Right renal pelvis (tissue), 4 donors: ENCODE measurements at regions not wholly inside any gene's neighbourhood (a gene's known extent, or its start where the extent isn't known, plus 50 kb on each side); places are given as distances from the start of the nearest gene placed in this dataset.

ENCODE experiments used
- DNase-seq, 4 donors: peaks; one replicate each; pipeline ENCODE4 v3.0.0-alpha.2; 2013; ENCODE audit warnings: low read depth in 4 of 4, low spot score in 3 of 4, missing footprints in 1 of 4

DNA sequence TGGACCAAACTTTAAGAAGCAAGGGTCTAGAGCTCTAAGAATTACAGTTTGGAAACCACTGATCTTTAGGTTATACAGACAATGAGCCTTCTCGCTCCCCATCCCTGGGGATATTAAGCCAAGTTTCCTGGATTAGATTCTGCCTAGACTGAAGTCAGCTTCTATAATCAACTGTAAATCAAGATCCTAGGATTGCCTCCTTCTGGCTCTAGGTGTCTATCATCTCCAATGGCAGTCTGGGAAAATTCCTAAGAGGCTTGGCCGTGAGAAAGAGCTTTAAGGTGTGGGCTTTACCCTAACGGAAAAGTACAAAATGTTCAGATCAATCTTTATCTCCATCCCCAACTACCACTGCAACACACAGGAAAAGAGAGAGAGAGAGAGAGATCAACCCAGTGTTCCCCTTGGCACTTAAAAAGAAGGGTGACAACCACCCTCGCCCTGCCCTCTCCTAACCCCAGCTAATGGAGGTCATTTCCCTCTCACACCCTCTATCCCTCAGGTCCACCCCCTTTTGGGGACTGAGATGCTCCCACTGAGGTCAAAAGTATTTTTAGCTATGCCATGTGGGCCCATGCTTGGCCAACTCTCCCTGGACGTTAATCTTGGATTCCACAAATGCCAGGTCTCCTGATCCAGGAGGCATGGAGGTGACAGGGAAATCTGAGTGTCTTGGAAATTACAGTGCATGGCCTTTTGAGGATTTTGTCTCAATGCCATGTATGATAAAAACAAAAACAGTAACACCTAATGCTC, 202.8 kb upstream of the BCL6 start:
- no peak for DNase-seq

DNA sequence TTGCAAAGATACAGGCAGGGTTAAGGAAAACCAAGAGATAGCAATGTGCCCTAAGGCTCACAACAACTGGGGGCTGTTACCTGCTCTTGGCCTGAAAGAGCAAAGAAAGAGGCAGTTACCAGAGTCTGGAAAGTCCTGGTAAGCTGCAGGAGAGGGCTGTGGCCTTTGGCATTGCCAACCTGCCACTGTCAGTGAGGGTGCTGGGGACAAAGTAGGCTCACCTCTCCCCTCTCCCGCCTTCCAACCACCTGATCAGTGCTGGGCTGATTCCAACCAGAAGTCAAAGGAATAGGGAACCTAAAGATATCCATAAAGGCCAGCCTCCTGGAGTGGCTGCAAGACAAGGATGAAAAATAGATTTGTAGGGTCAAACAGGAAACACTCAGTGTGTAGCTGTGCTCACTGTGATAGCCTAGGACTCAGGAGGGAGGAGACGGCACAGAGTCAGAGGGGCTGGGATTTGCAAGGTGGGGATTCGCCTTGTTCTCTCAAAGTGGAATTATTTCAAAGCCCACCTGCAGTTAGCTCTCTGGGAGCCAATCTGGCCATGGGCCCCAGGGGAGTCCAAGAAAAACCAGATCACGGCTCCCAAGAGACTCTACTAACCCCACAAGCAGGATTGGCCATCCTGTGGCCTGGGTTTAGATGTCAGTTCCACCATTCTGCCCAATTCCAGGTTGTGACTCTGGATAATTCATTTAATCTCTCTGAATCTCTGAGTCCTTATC, 204.0 kb upstream of the BCL6 start:
- DNase-seq: no peak

DNA sequence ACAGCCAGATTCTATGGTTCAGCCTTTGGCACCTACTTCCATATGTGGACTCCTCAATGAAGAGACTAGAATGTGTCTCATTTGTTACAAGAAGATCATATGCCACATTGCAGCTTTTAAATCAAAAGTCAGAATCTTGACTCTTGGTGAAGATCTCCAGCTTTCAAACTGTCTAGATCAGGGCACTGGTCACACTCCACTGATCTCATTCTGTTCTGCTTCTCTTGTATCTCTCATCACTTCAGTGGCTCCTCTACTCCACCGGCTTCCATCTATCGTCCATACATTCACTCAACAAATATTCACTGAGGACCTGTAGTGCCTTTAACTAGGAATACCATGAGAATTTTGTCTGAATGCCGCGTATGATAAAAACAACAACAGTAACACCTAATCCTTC, 203.3 kb upstream of the LPP start:
- DNase-seq: no peak

DNA sequence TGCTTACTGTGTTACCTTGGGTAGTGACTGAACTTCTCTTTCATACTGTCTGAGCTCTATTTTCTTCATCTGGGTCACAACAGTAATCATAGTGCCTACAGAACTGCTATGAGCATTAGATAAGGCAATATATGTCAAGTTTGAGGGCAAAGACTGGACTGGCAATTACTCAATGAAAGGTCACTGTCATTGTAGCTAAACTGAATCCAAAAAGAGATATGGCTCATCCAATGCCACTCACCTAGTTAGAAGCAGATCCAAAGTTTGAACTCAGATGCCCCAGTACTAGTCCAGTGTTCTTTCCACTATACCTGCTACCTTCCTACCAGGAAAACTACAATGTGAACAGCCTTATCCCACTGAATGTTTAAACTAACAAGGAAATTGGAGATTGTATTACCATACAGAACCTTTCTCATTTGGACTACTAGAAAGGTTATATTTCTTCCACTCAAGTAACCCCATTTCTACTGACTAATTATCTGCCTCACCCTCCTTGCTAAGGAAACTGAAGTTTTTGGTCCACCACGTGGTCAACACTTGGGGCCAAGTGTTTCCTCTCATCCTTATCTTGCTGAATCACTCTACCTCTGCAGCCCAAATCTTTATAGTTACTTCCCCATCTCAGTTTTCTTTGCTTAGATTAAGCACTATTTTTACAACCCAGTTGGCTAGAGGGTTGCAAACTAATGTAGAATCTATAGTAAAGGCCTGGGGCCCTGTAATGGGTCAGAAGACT, 202.3 kb upstream of the LPP start:
- no peak for DNase-seq

DNA sequence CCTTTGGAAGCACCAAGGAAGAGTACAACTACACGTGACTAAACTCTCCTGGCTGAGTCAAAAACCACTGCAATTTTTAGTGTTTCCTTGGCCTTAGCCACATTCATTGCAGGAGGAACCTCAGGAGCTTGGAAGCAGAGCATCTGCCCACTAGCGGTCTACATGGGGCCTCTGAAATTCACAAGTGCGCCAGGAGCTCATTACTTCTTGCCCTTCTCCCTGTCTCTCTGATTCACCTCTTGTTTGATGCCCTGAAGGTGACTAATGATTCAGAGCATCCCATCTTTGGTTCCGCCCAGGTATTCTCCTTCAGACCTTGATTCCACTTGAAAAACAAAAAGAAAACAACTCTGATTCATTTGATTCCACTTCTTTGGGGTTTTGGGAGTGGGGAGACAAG, 201.1 kb upstream of the LPP start:
- no peak for DNase-seq

DNA sequence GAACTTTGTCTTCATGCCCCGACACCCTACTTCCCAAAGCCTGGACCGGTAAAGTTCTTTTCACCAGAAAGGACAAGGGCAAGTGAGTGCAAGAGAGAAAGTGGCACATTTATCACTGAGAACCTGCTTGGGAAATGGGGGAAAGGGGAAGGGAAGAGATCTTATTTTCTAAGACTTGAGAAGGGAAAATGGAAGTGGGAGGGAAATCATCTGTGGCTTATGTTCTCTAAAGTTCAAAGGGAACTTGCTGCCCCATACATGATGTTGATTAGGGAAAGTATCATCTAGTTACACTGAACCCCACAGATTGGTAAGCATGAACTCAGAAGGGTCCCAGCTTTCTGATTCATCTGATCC, 199.5 kb upstream of the LPP start:
- DNase-seq: no peak

DNA sequence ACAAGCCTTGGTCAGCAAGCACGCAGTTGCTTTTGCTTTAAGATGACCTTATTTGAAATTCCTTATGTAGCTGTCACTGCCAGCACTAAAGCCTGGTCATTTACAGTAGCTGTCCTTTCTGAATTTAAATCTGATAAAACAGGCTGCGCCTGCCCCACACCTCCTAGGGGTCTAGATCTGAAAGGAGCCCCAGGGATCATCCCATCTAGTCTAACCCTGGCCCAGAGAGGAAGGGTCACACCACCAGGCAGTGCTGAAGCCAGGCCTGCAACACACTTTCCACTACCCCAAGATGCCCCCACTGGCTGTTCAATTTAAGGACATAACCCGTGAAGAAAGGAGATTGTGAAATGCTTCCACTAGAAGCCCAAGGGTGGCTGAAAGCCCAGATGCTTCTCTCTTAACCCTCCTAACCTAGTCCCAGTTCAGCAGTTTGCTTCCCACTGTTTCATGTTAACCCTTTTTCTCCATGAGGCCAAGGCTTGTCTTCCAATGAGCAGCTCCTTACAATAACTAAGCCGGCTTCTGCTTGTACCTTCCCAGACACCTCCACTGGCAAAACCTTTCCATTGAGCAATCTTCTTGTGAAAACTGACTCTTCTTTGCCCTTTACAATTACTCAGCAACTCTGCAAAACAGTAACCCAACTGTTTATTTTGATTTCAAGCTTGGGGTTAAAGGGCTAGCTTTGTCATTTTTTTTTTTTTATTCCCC, 198.9 kb upstream of the LPP start:
- no peak for DNase-seq

DNA sequence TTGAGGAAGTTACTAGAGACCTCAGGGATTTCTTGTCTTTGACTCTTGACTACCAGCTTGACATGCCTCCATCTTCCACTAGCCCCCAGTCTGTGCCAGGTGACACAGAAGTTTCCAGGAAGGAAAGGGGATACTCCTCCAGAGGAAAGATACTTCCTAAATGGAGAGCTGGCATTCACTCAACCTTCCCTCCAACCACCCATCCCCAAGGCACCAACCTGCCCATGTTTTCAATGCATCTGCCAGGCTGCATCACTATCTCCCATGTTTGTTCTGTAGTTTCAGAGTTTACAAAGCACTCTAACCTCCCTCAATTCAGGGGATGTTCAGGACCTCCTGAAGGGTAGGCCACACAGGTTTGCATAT, 198.4 kb upstream of the LPP start:
- DNase-seq: no peak

DNA sequence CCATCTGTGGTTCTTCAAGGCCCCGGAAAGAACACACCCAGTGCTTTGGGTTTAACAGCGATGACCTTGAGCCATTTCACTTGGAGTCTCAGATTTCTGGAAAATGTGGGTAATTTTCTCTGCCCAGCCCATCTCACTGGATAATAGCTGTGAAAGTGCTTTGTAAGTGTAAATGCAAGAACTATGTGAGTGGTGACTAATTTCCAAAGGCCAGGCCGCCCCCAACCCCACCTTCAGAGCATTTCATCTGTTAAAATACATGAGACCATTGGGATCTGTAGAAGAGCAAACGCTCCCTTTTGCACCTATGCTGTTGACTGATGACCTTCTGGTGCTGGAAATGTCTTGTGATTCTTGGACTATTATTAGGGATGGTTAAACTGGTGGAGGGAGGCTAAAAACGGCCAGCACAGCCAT, 196.8 kb upstream of the LPP start:
- no peak for DNase-seq

DNA sequence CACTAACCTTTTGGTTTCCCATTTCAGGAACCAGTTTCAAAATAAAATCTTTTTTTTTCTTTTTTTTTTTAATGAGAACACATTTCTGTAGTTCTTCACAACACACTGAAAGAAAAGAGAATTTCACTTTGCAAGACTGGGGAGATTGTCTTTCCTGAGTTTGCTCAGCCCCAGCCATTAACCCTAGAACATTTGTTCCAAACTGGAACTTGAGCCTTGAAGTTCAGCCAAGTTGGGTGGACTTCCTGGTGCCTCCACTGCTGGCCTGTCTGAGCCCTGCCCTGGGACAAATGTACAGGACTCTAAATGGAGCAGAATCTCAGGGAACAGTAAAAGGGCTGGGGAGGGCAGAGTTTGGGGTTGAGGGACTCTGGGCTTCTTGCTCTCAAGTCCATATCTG, 196.4 kb upstream of the LPP start:
- no peak for DNase-seq

DNA sequence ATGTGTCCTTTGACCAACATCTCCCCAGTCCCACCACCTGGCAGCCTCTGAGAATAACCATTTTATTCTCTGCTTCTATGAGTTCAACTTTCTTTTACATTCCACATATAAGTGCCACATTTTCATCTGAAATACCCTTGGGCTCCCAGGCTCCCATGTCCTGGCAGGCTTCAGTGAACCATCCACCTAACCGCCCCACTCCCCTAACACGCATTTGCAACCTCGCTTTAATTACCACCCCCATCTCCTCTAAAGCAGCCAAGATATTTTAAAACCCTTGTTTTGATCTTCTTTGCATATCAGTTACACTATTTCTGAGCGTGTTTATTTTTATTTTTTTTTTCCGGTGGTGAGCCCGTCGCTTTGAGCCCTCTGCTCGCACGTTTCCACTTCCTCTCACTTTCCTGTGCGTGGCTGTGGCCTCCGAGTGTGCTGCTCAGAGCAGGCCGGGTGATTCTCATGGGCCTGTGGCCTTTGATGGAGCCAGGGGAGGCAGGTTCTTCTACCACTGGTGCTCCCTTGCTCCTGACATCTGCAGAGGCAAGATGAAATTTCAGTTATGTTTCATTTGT, 195.4 kb upstream of the LPP start:
- DNase-seq: no peak

DNA sequence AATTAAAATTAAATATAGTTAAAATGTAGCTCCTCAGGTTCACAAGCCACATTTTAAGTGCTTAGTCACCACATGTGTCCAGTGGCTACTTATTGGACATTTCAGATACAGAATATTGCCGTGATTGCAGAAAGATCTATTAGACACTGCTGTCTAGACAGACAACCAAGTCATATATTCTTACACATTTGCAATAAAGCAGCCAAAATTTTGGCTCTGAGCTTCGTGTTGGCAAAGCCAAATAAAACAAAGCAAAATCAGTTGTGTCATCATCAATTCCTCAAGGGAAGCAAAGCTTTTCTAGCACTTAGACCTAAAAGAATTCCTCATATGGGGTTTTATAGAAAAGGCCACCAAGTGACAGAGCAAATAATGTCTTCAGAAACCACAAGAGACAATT, 193.1 kb upstream of the LPP start:
- DNase-seq: no peak

DNA sequence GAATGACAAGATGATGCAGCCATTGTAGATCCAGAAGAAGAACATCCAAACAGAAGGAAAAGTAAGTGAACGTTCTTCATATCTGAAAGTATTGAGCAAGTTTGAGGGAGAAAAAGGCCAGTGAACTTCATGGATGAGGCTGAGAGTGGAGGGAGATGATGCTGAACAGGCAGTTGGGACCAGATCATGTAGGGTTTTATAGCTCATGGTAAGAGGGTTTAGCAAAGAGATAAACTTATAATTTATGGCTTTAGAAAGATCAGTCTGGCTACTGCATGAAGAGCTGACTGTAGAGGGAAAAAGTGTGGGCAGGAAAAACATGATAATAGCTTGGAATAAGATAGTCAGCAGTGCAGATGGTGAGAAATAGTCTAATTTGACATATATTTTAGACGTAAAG, 192.6 kb upstream of the LPP start:
- DNase-seq: no peak

DNA sequence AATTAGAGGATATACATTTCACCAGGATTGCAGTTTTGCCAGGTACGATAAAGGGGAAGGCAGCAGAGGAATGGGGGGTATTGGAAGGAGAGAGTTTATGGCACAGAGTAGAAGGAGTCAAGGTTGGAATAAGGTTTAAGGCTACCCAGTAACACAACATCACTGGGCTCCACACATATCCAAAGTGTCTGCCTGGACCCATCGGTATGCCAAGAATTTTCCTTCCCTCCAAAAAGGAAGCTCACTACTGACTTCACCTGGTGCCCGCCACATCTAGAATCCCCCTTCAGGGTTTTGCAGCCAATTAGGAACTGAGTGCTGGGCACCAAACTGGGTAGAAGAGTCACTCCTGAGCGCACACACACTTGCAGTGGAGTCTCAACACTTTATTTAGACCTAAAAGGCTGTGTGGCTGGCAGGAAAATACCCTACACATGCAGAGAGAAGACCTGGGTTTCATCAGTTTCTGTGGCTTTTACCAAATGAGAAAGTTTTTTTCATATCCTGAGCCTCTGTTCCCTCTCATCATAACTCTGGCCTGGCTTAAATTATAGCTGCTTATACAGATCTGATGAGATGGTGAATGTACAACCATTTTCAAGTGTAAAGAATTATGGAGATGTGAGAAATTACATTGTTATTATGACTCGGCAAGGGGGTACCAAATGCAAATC, 190.8 kb upstream of the LPP start:
- no peak for DNase-seq

DNA sequence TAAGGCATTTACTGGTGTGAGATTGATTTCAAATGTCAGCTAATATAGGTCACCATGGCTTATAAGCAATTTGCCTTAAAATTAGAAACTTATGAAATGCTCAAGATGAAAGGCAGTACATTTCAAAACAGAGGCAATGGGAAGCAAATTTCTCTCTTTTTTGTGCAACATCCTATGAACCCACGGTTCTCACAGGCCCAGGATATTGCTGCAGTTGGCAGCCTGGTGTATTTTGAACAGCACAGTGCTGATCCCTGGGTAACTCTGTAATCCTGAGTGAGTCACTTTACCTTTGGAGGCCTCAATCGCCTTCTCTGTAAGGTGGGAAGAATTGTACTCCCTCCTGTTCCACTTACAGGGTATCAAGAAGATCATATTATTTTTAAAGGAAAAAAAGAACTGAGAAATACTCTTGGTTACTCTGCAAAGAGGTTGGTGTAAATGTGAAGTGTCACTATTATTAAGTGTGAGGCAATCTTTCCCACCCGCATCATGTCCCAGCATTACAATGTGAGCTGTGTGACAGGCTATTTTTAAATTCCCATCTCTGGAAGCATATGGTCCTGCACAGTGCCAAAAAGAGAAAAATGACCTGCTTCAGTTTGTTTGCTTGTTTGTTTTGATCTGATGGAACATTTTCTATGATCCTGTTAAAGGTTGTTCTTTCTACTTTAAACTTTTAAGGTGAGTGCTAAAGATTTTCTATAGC, 190.1 kb upstream of the LPP start:
- no peak for DNase-seq

DNA sequence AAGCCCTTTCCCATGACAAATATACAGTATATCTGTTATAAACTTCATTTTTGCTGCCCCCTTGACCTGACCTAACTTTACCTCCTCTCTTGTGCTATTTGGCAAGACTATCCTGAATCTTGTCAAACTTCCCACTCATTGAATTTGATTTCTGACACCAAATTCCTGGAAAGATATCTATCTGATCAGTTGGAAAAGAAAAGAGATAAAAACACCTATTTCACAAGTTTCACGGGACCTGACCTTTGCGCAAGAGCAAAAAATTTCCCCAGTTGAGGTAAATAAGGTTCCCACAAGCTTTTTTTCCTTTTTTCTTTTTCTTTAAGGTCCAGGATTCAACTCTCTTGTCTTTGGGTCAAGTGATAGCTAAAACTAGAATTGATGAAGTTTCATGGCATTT, 189.2 kb upstream of the LPP start:
- DNase-seq: no peak

DNA sequence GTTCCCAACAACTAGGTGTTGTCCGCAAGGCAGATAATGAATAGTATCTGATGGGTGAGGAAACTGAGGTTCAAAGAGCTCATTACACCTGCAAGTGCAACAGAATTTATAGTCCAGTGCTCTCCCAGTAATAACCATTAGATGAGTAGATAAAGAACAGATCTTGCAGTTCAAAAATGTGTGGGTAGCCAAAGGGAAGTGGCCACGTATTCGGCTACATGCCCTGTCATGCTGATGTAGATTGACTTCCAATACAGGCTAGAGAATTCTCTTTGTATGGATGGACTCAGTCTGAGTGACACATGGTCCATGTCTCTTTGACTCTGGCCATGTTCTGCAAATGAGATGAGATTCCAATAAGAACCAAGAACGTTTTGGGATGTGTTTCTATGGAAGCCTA, 187.9 kb upstream of the LPP start:
- no peak for DNase-seq

DNA sequence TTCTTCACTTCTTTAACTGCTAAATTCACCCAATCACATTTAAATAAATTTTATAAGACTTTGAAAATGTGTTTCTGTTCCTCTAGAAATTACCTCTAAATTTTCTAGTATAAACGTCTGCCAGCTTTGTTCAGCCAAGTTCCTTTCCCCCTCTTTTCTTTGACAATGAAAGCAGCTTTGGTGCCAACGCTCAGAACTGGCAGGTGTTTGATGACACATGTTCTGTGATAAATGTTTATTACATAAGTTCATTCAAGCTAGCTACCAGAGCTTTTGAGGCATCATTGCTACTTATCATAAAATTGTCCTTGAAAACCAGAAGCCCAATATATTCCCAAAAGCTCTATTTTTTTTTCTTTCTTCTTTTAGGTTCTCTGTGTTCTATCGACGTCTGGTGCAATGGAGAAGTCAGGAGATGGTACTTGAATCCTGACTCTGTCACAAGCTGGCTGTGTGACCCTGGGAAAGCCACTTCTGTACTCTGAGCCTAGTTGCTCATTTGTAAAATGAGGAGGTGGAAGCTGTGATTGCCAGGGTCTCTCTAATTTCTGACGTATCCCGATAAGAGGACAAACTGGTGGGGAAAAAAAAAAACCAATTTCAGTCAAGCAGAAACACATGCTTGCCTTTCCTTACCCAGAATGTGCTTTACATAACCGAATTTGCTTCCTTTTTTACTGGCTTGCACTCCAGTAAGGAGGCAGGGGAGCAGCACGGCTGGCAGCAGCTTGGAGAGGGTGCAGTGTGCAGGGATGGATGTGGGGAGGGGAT, 187.1 kb upstream of the LPP start:
- DNase-seq: no peak

DNA sequence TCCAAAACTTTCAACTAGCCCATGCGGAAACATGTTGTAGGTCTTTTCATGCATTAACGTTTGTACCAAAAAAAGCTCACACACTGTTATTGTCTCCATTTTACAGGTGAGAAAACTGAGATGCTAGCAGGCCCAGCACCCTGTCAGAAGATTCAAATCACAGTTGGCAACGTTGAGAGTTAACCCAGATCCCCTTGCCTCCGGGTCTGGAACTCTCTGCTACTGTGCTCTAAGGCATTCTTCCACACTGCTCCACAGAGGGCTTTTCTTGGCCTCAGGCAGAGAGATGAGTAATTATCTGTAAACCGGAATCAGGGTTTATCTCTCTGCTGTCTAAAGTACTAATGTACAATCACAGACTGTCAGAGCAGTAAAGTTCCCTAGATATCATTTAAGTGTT, 186.0 kb upstream of the LPP start:
- DNase-seq: no peak
